ENCODE measurements at regions not wholly inside any gene's neighbourhood (a gene's known extent, or its start where the extent isn't known, plus 50 kb on each side); places are given as distances from the start of the nearest gene placed in this dataset.

- 29% methylated on average over 1 of the region's 1 CpG for WGBS
- Histone ChIP-seq H3K27ac (ENCODE audit: low read depth) (no peak overlapping the region), H3K4me1 (ENCODE audit: insufficient read depth) (no peaks in the 10 kb centered on the region), H3K36me3 (ENCODE audit: insufficient read depth) (no peaks in the 10 kb centered on the region), H3K4me3 (ENCODE audit: low read depth, low read length) (no peak overlapping the region)
- no peak for DNase-seq (ENCODE audit: extremely low spot score)
Observed at GRCh38 chr6:76438768-76439167, 366.3 kb upstream of the IMPG1 start.

- WGBS = 71% methylated on average over 1 of the region's 1 CpG
- no peak for DNase-seq (ENCODE audit: extremely low spot score)
- H3K4me3 ChIP-seq (ENCODE audit: low read depth, low read length) = no peak overlapping the region
- no peak overlapping the region for H3K27ac ChIP-seq (ENCODE audit: low read depth)
- no peaks in the 10 kb centered on the region for H3K36me3 ChIP-seq (ENCODE audit: insufficient read depth)
- H3K4me1 ChIP-seq (ENCODE audit: insufficient read depth) = no peaks in the 10 kb centered on the region
Observed at GRCh38 chr6:76435174-76435573, 362.7 kb upstream of the IMPG1 start.

DNA sequence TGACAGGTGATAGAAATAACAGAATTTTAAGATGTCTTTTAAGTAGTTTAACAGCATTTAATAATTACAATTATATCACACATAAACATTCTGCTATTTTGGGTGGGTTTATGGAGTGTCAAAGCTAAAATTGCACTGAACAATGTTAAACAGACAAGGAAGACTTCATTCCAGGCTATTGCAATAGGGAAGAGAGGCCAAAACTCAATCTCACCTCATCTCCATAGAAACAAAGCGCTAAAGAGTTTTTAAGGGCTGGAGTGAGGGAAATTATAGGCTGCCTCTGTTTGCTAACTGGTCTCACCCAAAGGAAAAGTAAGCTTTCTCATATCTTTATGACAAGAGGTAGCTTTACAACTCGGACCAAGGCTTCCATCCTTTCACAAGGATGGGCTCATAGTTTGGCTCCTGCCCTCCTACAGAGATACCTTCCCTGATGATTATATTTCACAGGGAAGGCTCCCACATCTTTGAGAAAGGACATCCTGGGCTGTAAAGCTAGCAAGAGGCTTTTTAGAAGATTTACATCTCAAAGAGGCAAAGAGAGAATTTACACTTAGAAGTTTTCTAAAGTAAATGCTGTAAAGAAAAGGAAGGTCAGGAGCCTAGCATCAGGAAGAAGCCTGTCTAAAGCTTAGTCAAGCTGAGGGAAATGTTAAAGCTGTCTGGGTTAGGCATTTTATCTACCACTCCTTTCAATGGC lies 350.2 kb upstream of the IMPG1 start:
- no peak for DNase-seq (ENCODE audit: extremely low spot score)
- Histone ChIP-seq H3K27ac (ENCODE audit: low read depth) (no peak overlapping the region), H3K36me3 (ENCODE audit: insufficient read depth) (no peaks in the 10 kb centered on the region), H3K4me3 (ENCODE audit: low read depth, low read length) (no peak overlapping the region), H3K4me1 (ENCODE audit: insufficient read depth) (no peaks in the 10 kb centered on the region)
- WGBS = 39% methylated on average over 2 of the region's 2 CpGs

DNA sequence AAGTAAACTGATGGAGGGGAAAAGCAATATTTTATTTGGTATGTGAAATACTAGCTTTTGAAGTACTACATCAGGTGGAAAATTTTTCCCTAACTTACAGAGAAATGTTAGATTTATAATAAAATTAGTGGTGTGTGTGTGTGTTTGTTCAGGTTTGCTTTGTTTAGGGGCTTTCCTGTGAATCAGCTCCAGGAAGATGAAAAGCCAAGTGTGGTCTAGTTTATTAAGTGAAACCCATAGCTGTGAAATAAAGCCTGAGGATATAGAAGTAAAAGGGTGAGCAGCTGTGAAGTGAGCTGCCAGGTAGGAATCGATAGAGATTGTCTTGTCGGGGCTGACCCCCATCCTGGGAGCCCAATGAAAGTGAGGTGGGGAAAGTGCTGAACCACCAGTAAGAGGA lies 347.6 kb upstream of the IMPG1 start:
- H3K36me3 ChIP-seq (ENCODE audit: insufficient read depth) = no peaks in the 10 kb centered on the region
- WGBS = 92% methylated on average over 2 of the region's 2 CpGs
- H3K4me3 ChIP-seq (ENCODE audit: low read depth, low read length) = no peak overlapping the region
- no peak overlapping the region for H3K27ac ChIP-seq (ENCODE audit: low read depth)
- no peaks in the 10 kb centered on the region for H3K4me1 ChIP-seq (ENCODE audit: insufficient read depth)
- no peak for DNase-seq (ENCODE audit: extremely low spot score)

DNA sequence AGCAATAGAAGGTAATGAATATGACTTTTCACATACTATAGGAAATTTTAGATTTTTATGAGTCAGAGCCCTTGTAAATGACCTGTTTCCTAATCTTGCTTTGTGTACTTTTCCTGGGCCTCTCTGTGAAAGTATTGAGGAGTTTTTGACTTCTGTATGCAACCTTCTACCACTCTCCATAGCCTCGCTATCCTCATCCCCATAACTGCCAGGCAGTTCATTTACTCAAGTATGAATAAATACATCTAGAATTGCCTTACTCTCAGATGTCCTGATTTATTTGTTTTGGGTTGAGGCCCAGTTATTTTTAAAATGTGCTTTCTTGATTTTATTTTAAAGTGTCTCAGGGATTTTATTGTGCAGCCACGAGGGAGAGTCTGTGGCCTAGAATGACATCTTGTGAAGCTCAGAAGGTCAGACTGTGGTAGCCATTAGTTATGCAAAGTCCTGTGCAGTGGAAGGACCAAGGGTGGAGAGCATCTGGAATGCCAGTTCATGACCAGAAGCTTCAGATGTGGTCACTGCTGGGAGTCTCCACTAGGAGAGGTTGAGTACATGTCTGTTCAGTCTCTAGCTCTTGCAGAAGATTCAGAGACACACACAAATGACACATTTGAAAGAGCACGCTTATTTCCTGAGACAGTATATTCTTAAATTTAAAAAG lies 346.2 kb upstream of the IMPG1 start:
- DNase-seq (ENCODE audit: extremely low spot score) = peak; percentile 4
- Histone ChIP-seq H3K4me1 (ENCODE audit: insufficient read depth) (no peaks in the 10 kb centered on the region), H3K27ac (ENCODE audit: low read depth) (no peak overlapping the region), H3K36me3 (ENCODE audit: insufficient read depth) (no peaks in the 10 kb centered on the region), H3K4me3 (ENCODE audit: low read depth, low read length) (no peak overlapping the region)
- 62% methylated on average over 3 of the region's 3 CpGs for WGBS

DNA sequence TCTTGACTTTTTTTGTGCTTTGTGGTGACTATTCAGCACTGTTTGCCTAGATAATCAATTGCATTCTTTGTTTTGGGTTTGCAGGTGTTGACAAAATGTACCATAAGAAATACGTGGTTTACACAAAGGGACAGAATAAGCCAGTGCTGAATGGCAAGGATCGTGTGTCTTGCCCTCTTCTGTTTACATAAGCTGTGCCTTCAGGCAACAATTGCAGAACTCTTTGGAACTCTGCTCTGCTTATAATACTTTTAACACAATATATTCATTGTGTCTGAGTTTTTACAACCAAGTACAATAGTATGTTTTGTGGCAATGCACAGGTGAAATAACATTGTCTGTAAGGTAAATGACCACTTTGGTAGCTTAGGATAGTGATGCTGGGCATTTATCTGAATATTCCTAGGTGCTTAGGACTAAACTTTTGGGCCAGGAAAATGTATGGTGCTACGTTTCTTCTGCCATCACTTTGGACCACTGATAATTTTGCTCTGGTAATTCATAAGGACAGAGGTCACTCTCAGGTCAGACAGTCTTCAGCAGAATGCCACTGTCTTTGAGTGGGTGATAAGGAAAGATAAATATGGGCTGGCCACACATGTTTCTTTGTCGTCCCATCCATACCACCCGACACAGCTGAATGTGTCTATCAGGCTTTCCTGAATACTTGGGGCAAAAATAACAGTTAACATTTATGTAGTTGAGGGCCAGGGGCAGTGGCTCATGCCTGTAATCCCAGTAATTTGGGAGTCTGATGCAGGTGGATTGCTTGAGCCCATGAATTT lies 344.6 kb upstream of the IMPG1 start:
- no peaks in the 10 kb centered on the region for H3K36me3 ChIP-seq (ENCODE audit: insufficient read depth)

DNA sequence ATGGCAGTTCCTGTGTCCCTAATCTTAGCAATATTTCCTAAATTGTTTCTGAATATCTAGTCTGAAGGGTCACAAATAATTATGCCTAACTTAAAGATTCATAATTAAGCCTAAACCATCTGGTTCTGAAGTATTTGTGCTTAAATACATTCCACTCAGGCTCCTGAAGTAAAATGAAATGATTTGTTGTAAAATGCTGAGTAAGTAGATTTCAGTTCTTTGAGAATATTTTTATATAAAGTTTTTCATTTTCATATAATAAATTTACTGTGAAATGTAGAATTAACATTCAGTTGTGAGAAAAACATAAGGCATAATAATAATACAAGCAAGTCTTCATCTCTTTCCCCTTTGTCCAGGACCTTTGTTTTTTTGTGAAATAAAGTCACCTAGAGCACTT lies 330.6 kb upstream of the IMPG1 start:
- Histone ChIP-seq H3K4me3 (ENCODE audit: low read depth, low read length) (no peak overlapping the region), H3K27ac (ENCODE audit: low read depth) (no peak overlapping the region), H3K36me3 (ENCODE audit: insufficient read depth) (no peaks in the 10 kb centered on the region), H3K4me1 (ENCODE audit: insufficient read depth) (no peaks in the 10 kb centered on the region)
- DNase-seq (ENCODE audit: extremely low spot score) = no peak

More for the DNA sequence above, 344.6 kb upstream of the IMPG1 start:
- Histone ChIP-seq H3K4me1 (ENCODE audit: insufficient read depth) (no peaks in the 10 kb centered on the region), H3K27ac (ENCODE audit: low read depth) (no peak overlapping the region), H3K4me3 (ENCODE audit: low read depth, low read length) (no peak overlapping the region)
- DNase-seq (ENCODE audit: extremely low spot score) = no peak
- WGBS = 34% methylated on average over 5 of the region's 5 CpGs

GRCh38 chr6:76397966-76398365 lies 325.5 kb upstream of the IMPG1 start:
- H3K27ac ChIP-seq (ENCODE audit: low read depth) = no peak overlapping the region
- H3K4me3 ChIP-seq (ENCODE audit: low read depth, low read length) = no peak overlapping the region
- no peak for DNase-seq (ENCODE audit: extremely low spot score)
- no peaks in the 10 kb centered on the region for H3K4me1 ChIP-seq (ENCODE audit: insufficient read depth)
- 73% methylated on average over 1 of the region's 1 CpG for WGBS
- H3K36me3 ChIP-seq (ENCODE audit: insufficient read depth) = no peaks in the 10 kb centered on the region

- Histone ChIP-seq H3K36me3 (ENCODE audit: insufficient read depth) (no peaks in the 10 kb centered on the region), H3K27ac (ENCODE audit: low read depth) (no peak overlapping the region), H3K4me1 (ENCODE audit: insufficient read depth) (no peaks in the 10 kb centered on the region), H3K4me3 (ENCODE audit: low read depth, low read length) (no peak overlapping the region)
- WGBS = 79% methylated on average over 1 of the region's 1 CpG
- DNase-seq (ENCODE audit: extremely low spot score) = no peak
Observed at GRCh38 chr6:76382201-76382600, 309.7 kb upstream of the IMPG1 start.

DNA sequence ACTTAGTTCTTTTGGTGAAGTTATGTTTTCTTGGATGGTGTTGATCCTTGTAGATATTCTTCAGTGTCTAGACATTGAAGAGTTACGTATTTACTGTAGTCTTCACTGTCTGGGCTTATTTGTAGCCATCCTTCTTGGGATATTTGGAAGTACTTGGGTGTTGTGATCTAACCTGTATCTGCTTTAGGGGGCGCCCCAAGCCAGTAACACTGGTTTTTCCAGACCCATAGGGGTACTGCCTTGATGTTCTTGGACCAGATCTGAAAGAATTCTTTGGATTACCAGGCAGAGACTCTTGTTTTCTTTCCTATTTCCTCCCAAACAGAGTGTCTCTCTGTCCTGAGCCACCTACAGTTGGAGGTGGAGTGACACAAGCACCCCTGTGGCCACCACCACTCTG lies 309.1 kb upstream of the IMPG1 start:
- no peak overlapping the region for H3K27ac ChIP-seq (ENCODE audit: low read depth)

GRCh38 chr6:76351275-76351674 lies 278.8 kb upstream of the IMPG1 start:
- no peak overlapping the region for H3K27ac ChIP-seq (ENCODE audit: low read depth)
- H3K4me1 ChIP-seq (ENCODE audit: insufficient read depth) = no peaks in the 10 kb centered on the region
- H3K36me3 ChIP-seq (ENCODE audit: insufficient read depth) = no peaks in the 10 kb centered on the region
- no peak overlapping the region for H3K4me3 ChIP-seq (ENCODE audit: low read depth, low read length)
- DNase-seq (ENCODE audit: extremely low spot score) = no peak

More for the DNA sequence above, 309.1 kb upstream of the IMPG1 start:
- no peak overlapping the region for H3K4me3 ChIP-seq (ENCODE audit: low read depth, low read length)
- 57% methylated on average over 2 of the region's 2 CpGs for WGBS
- H3K36me3 ChIP-seq (ENCODE audit: insufficient read depth) = no peaks in the 10 kb centered on the region
- no peaks in the 10 kb centered on the region for H3K4me1 ChIP-seq (ENCODE audit: insufficient read depth)
- no peak for DNase-seq (ENCODE audit: extremely low spot score)

DNA sequence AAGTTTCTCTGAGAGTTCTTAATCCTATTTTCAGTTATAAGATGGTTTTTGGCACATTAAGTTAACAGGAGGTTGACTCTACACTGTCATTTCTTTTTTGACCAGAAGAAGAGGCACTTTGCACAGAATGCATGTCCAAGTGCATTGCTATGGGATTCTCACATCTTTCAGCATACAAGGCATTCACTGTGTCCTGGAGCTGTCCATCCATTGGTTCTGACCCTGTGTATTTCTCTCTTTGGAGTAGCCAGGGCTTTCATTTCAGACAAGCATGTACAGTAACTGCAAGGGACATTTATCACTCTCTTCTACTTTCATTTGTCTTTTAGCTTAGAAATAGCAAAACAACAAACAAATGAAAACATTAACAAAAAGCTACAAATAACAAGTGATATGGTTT lies 275.1 kb upstream of the IMPG1 start:
- no peak for DNase-seq (ENCODE audit: extremely low spot score)
- H3K4me1 ChIP-seq (ENCODE audit: insufficient read depth) = no peaks in the 10 kb centered on the region
- H3K36me3 ChIP-seq (ENCODE audit: insufficient read depth) = no peaks in the 10 kb centered on the region
- H3K27ac ChIP-seq (ENCODE audit: low read depth) = no peak overlapping the region
- H3K4me3 ChIP-seq (ENCODE audit: low read depth, low read length) = no peak overlapping the region

DNA sequence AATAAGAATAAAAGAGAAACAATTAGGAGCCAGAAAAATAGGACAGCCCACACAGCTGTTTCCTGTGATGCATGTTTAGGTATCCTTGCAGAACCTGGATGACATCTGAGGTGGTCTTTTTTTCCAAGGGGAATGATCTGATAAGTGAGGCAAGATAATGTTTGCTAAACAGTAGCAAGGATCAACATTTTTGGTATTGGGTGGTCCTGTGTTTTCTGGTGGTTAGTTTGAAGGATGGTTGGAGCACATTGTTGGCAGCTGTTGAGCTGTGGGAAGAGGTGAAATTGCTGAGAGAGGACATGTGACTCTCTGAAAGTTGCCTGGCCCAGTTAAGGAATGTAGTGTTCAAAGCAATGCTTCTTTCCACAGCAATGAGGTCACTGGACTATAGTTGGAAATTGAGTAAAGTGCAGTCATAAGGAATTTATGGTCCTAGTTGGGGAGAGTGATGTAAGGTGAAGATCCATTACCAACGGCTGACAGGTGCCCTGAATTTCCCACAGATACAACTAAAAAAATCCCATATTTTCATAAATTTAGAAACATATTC lies 270.2 kb upstream of the IMPG1 start:
- Histone ChIP-seq H3K36me3 (ENCODE audit: insufficient read depth) (no peaks in the 10 kb centered on the region), H3K27ac (ENCODE audit: low read depth) (no peak overlapping the region), H3K4me3 (ENCODE audit: low read depth, low read length) (no peak overlapping the region), H3K4me1 (ENCODE audit: insufficient read depth) (no peaks in the 10 kb centered on the region)
- WGBS = 68% methylated on average over 1 of the region's 1 CpG
- DNase-seq (ENCODE audit: extremely low spot score) = no peak

DNA sequence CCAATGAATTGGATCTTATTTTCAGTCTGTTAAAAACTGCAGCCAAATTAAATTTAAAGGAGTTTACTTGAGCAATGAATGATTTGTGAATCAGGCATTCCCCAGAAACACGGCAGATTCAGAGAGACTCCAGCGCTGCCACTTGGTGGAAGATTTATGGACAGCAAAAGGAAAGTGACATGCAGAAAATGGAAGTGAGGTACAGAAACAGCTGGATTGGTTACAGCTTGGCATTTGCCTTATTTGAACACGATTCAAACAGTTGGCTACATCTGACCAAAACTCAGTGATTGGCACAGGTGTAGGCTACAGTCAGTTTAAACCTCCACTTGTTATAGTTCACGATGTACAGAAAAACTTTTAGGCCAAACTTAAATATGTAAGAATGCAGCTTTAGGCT lies 257.6 kb upstream of the IMPG1 start:
- H3K4me1 ChIP-seq (ENCODE audit: insufficient read depth) = no peaks in the 10 kb centered on the region
- no peak for DNase-seq (ENCODE audit: extremely low spot score)
- 70% methylated on average over 4 of the region's 4 CpGs for WGBS

More for the DNA sequence above, 257.6 kb upstream of the IMPG1 start:
- Histone ChIP-seq H3K4me3 (ENCODE audit: low read depth, low read length) (no peak overlapping the region), H3K27ac (ENCODE audit: low read depth) (no peak overlapping the region), H3K36me3 (ENCODE audit: insufficient read depth) (no peaks in the 10 kb centered on the region)
